Activated CD8-positive, alpha-beta memory T cell treated with anti-CD3 and anti-CD28 coated beads for 1 hour (primary cell): ENCODE measurements at regions not wholly inside any gene's neighbourhood (a gene's known extent, or its start where the extent isn't known, plus 50 kb on each side); places are given as distances from the start of the nearest gene placed in this dataset.

Experiments used
- DNase-seq, 2 donors: peaks; one replicate each; pipeline ENCODE4 v3.0.0-alpha.2; 2020; ENCODE audit warnings: low read depth in 1 of 2; ENCODE audit errors: extremely low read depth in 1 of 2

- no peak for DNase-seq
Observed at GRCh38 chr12:65651060-65651459, 173.2 kb upstream of the HMGA2 start.

- DNase-seq, result no peak
Observed at GRCh38 chr12:65653321-65653720, 171.0 kb upstream of the HMGA2 start.

GRCh38 chr12:65653946-65654629 lies 170.2 kb upstream of the HMGA2 start:
- DNase-seq, result no peak

- DNase-seq, result no peak
Observed at GRCh38 chr12:65655074-65655493, 169.2 kb upstream of the HMGA2 start.

- DNase-seq, result no peak
Observed at GRCh38 chr12:65656156-65656882, 168.0 kb upstream of the HMGA2 start.

GRCh38 chr12:65656891-65657351 lies 167.4 kb upstream of the HMGA2 start:
- no peak for DNase-seq

GRCh38 chr12:65657635-65658034 lies 166.6 kb upstream of the HMGA2 start:
- DNase-seq, result no peak

GRCh38 chr12:65658360-65658759 lies 165.9 kb upstream of the HMGA2 start:
- DNase-seq, result no peak

GRCh38 chr12:65659681-65660080 lies 164.6 kb upstream of the HMGA2 start:
- no peak for DNase-seq

- DNase-seq, result no peak
Observed at GRCh38 chr12:65660096-65660495, 164.2 kb upstream of the HMGA2 start.

GRCh38 chr12:65660836-65661235 lies 163.4 kb upstream of the HMGA2 start:
- no peak for DNase-seq

- DNase-seq, result no peak
Observed at GRCh38 chr12:65662590-65662989, 161.7 kb upstream of the HMGA2 start.

GRCh38 chr12:65663097-65663496 lies 161.2 kb upstream of the HMGA2 start:
- no peak for DNase-seq

GRCh38 chr12:65663648-65664047 lies 160.6 kb upstream of the HMGA2 start:
- DNase-seq, result no peak

- DNase-seq, result no peak
Observed at GRCh38 chr12:65664715-65665250, 159.5 kb upstream of the HMGA2 start.

- no peak for DNase-seq
Observed at GRCh38 chr12:65665817-65666216, 158.5 kb upstream of the HMGA2 start.

- DNase-seq, result no peak
Observed at GRCh38 chr12:65666876-65667275, 157.4 kb upstream of the HMGA2 start.

- DNase-seq, result no peak
Observed at GRCh38 chr12:65667932-65668331, 156.4 kb upstream of the HMGA2 start.

- no peak for DNase-seq
Observed at GRCh38 chr12:65668981-65669695, 155.1 kb upstream of the HMGA2 start.

GRCh38 chr12:65670775-65671174 lies 153.5 kb upstream of the HMGA2 start:
- DNase-seq, result no peak

- DNase-seq, result no peak
Observed at GRCh38 chr12:65672441-65672840, 151.8 kb upstream of the HMGA2 start.
